Thyroid gland (tissue), 4 donors: ENCODE measurements at regions not wholly inside any gene's neighbourhood (a gene's known extent, or its start where the extent isn't known, plus 50 kb on each side); places are given as distances from the start of the nearest gene placed in this dataset.

ENCODE experiments used
- POLR2A ChIP-seq, 2 donors: fragments of 450-650 bp; IDR thresholded peaks; one replicate each; pipeline ENCODE4 v1.6.1; 2017; ENCODE audit warnings: antibody characterized with exemption in 2 of 2, mild to moderate bottlenecking in 2 of 2, moderate library complexity in 1 of 2
- TF ChIP-seq, protein P1 (sequence below), 6 experiments: fragments of 200-600 bp in 3 of 6; fragments of 450-650 bp in 3 of 6; sonication (generic) in 3 of 6; IDR thresholded peaks; one replicate each; pipeline ENCODE4 v1.5.1; 2016 to 2019; ENCODE audit warnings: antibody characterized with exemption in 6 of 6, mild to moderate bottlenecking in 2 of 6, inconsistent platforms in 1 of 6, moderate library complexity in 1 of 6

DNA sequence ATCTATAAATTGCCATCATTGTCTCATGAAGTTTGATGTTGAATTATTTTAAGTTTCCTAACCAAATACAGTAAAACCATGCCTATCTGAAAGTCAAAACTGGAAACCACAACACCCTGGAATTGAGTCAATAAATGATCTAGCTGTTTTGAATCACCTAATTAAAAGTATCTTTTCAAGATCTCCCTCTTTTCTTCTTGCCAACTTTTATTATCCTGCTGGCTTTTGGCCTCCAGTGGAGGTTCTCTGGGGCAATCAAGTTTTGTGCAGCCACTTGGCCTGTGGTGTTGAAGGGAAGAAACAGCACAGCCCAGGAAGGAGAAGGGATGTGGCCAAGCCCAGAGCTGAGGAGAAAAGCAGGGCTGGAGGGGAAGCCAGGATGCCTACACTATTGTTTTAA, 255.4 kb downstream of the COG6 start:
- TF ChIP-seq, protein P1, sequence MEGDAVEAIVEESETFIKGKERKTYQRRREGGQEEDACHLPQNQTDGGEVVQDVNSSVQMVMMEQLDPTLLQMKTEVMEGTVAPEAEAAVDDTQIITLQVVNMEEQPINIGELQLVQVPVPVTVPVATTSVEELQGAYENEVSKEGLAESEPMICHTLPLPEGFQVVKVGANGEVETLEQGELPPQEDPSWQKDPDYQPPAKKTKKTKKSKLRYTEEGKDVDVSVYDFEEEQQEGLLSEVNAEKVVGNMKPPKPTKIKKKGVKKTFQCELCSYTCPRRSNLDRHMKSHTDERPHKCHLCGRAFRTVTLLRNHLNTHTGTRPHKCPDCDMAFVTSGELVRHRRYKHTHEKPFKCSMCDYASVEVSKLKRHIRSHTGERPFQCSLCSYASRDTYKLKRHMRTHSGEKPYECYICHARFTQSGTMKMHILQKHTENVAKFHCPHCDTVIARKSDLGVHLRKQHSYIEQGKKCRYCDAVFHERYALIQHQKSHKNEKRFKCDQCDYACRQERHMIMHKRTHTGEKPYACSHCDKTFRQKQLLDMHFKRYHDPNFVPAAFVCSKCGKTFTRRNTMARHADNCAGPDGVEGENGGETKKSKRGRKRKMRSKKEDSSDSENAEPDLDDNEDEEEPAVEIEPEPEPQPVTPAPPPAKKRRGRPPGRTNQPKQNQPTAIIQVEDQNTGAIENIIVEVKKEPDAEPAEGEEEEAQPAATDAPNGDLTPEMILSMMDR (IDR thresholded peaks at IDR 0.05): no peak
- no peak for TF ChIP-seq POLR2A (IDR thresholded peaks at IDR 0.05)
